Activated CD8-positive, alpha-beta memory T cell treated with anti-CD3 and anti-CD28 coated beads for 48 hours (primary cell): ENCODE measurements at regions not wholly inside any gene's neighbourhood (a gene's known extent, or its start where the extent isn't known, plus 50 kb on each side); places are given as distances from the start of the nearest gene placed in this dataset.
A peak's percentile ranks its signal among the peaks of the same experiment; 100 is the strongest.

ENCODE experiments used
- DNase-seq, 3 experiments: peaks; one replicate each; pipeline ENCODE4 v3.0.0-alpha.2; 2020; ENCODE audit warnings: low read depth in 2 of 3, low spot score in 2 of 3

- DNase-seq = no peak
Observed at GRCh38 chr22:19574247-19574646, 50.0 kb upstream of the CLDN5 start.

GRCh38 chr22:19576460-19577421 lies 52.5 kb upstream of the CLDN5 start:
- peak; percentile 22 to 51 (median 40) for DNase-seq

- no peak for DNase-seq
Observed at GRCh38 chr22:19577422-19577966, 53.3 kb upstream of the CLDN5 start.

GRCh38 chr22:19578180-19579004 lies 54.2 kb upstream of the CLDN5 start:
- DNase-seq = no peak

GRCh38 chr22:19579115-19579811 lies 55.1 kb upstream of the CLDN5 start:
- no peak for DNase-seq

GRCh38 chr22:19579880-19580279 lies 55.7 kb upstream of the CLDN5 start:
- DNase-seq = no peak

- DNase-seq = no peak
Observed at GRCh38 chr22:19580291-19580890, 56.2 kb upstream of the CLDN5 start.

- no peak for DNase-seq
Observed at GRCh38 chr22:19582033-19582693, 58.0 kb upstream of the CLDN5 start.

GRCh38 chr22:19586922-19587684 lies 62.9 kb upstream of the CLDN5 start:
- no peak for DNase-seq

GRCh38 chr22:19590696-19591095 lies 66.5 kb upstream of the CLDN5 start:
- no peak for DNase-seq

GRCh38 chr22:19591568-19591967 lies 67.4 kb upstream of the CLDN5 start:
- no peak for DNase-seq

- DNase-seq = no peak
Observed at GRCh38 chr22:19592464-19592863, 68.3 kb upstream of the CLDN5 start.

- DNase-seq = no peak
Observed at GRCh38 chr22:19593991-19594569, 69.9 kb upstream of the CLDN5 start.

GRCh38 chr22:19595532-19595931 lies 71.3 kb upstream of the CLDN5 start:
- DNase-seq = no peak

GRCh38 chr22:19596680-19597398 lies 72.6 kb upstream of the CLDN5 start:
- no peak for DNase-seq

- no peak for DNase-seq
Observed at GRCh38 chr22:19597399-19597735, 73.2 kb upstream of the CLDN5 start.

GRCh38 chr22:19598054-19598855 lies 74.0 kb upstream of the CLDN5 start:
- no peak for DNase-seq

GRCh38 chr22:19599004-19599403 lies 74.8 kb upstream of the CLDN5 start:
- DNase-seq = no peak
